Transverse colon (tissue), 4 donors: ENCODE measurements at regions not wholly inside any gene's neighbourhood (a gene's known extent, or its start where the extent isn't known, plus 50 kb on each side); places are given as distances from the start of the nearest gene placed in this dataset.

Experiments used
- DNase-seq: peaks from one replicate; pipeline ENCODE4 v3.0.0-alpha.2; 2019
- H3K27ac ChIP-seq, 4 donors: fragments of 200-600 bp; sonication (generic); 2 replicates each; pipeline ENCODE4 v1.5.1; 2016 to 2018; ENCODE audit warnings: inconsistent platforms in 4 of 4
- H3K27me3 ChIP-seq: fragments of 200-600 bp; sonication (generic); 2 replicates; pipeline ENCODE4 v1.5.1; 2017; ENCODE audit warnings: inconsistent platforms
- H3K36me3 ChIP-seq, 4 donors: fragments of 200-600 bp; sonication (generic); 2 replicates each; pipeline ENCODE4 v1.5.1; 2017 to 2019; ENCODE audit warnings: inconsistent platforms in 4 of 4
- H3K4me1 ChIP-seq, 4 donors: fragments of 200-600 bp; sonication (generic); 2 replicates each; pipeline ENCODE4 v1.5.1; 2017 to 2020; ENCODE audit warnings: inconsistent platforms in 4 of 4
- H3K4me3 ChIP-seq, 4 donors: fragments of 200-600 bp; sonication (generic); 1 replicate in 1 of 4; 2 replicates in 3 of 4; pipeline versions ENCODE4 v1.5.1 to v1.6.1; 2017 to 2019; ENCODE audit warnings: inconsistent platforms in 4 of 4
- H3K9me3 ChIP-seq, 2 donors: fragments of 200-600 bp; sonication (generic); 2 replicates each; pipeline ENCODE4 v1.5.1; 2017 to 2019; ENCODE audit warnings: inconsistent platforms in 2 of 2
- EP300 ChIP-seq: sonication (generic); formaldehyde crosslinking; IDR thresholded peaks from one replicate; pipeline ENCODE4 v1.6.1; 2017; ENCODE audit warnings: antibody characterized with exemption, low read depth
- POLR2A ChIP-seq: fragments of 450-650 bp; IDR thresholded peaks from one replicate; pipeline ENCODE4 v1.6.1; 2016; ENCODE audit warnings: antibody characterized with exemption, mild to moderate bottlenecking, moderate library complexity
- POLR2AphosphoS5 ChIP-seq, 3 donors: sonication (generic); formaldehyde crosslinking; IDR thresholded peaks; one replicate each; pipeline ENCODE4 v1.6.1; 2016; ENCODE audit warnings: antibody characterized with exemption in 3 of 3
- WGBS, 2 donors: methylation state at CpG; one replicate each; pipeline ENCODE4 v1.1.5; 2018; ENCODE audit warnings: low coverage in 1 of 2; 5-methylcytosine and 5-hydroxymethylcytosine counted together
- in situ Hi-C, 4 donors: fragments of 200-750 bp; cut with MboI; loops; one replicate each; pipeline versions ENCODE4 v1.15.0 to v1.15.1; 2017; ENCODE audit warnings: low sequenced_read_pairs in 3 of 4, low pct_ligation_motif_present in 1 of 4, low pct_unique_long_range_greater_than_20kb in 1 of 4
- intact Hi-C: fragments of 100-400 bp; cut with DNase I; formaldehyde crosslinking; loops from one replicate; pipeline ENCODE4 v1.15.1; 2023; ENCODE audit warnings: low total_unique reads
- TF ChIP-seq, protein P1 (sequence below), 5 experiments: fragments of 200-600 bp in 3 of 5; fragments of 450-650 bp in 2 of 5; sonication (generic) in 3 of 5; IDR thresholded peaks; 1 replicate in 2 of 5; 2 replicates in 3 of 5; pipeline ENCODE4 v1.5.1; 2016 to 2017; ENCODE audit warnings: antibody characterized with exemption in 5 of 5, inconsistent platforms in 3 of 5, mild to moderate bottlenecking in 2 of 5, moderate library complexity in 1 of 5

DNA sequence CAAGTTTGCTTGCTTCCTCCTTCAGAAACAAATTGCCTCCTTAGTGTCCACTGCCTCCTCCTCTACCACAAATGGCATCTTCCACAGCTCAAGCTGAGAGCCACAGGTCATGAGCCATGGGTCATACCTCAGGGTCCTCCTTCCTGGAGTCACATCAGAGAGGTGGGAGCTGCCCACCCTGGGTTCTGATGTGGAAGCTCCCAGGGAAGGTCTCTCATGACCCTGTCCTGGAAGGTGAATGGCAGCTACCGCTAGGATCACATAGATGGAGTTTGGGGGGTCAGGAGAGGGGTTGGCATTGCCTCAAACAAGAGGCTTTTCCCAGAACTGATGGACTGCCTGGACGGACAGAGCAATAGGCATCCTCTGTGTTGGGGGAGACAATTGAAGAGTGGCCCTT, 321.4 kb downstream of the MATN1 start:
- Histone ChIP-seq H3K27me3 (no peaks in the 10 kb centered on the region), H3K4me1 (no peaks in the 10 kb centered on the region), H3K4me3 (no peak overlapping the region), H3K36me3 (no peaks in the 10 kb centered on the region), H3K9me3 (no peaks in the 10 kb centered on the region), H3K27ac (no peak overlapping the region)
- in situ Hi-C loops: no loop called here
- 81 to 100% methylated on average over 2 of the region's 2 CpGs for WGBS, 2 donors
- TF ChIP-seq POLR2AphosphoS5 (IDR thresholded peaks at IDR 0.05): no peak
- TF ChIP-seq POLR2A: no peak
- no peak for TF ChIP-seq EP300
- TF ChIP-seq, protein P1, sequence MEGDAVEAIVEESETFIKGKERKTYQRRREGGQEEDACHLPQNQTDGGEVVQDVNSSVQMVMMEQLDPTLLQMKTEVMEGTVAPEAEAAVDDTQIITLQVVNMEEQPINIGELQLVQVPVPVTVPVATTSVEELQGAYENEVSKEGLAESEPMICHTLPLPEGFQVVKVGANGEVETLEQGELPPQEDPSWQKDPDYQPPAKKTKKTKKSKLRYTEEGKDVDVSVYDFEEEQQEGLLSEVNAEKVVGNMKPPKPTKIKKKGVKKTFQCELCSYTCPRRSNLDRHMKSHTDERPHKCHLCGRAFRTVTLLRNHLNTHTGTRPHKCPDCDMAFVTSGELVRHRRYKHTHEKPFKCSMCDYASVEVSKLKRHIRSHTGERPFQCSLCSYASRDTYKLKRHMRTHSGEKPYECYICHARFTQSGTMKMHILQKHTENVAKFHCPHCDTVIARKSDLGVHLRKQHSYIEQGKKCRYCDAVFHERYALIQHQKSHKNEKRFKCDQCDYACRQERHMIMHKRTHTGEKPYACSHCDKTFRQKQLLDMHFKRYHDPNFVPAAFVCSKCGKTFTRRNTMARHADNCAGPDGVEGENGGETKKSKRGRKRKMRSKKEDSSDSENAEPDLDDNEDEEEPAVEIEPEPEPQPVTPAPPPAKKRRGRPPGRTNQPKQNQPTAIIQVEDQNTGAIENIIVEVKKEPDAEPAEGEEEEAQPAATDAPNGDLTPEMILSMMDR (IDR thresholded peaks at IDR 0.05): no peak
- no peak for DNase-seq
- intact Hi-C loops: no loop called here

DNA sequence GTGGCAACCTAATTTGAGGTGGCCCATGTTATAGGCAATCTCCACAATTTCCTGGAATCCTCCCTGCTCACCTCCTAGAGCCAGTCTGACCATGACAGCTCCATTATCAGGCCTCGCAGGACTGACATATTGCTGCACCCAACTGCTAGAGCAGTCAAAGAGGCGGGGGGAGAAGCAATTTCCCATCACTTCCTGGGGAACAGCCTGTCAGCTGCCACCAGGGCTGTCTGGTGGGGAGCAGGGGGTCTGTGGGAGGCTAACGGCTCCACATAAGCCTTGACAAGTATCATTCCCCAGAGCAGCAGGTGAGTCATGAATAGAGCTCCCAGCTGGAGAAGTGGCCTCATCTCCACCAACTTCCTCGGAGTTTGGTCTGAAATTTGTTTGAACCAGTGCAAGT, 322.9 kb downstream of the MATN1 start:
- Histone ChIP-seq H3K4me3 (no peak overlapping the region), H3K36me3 (no peaks in the 10 kb centered on the region), H3K4me1 (no peaks in the 10 kb centered on the region), H3K9me3 (no peaks in the 10 kb centered on the region), H3K27ac (no peak overlapping the region), H3K27me3 (no peaks in the 10 kb centered on the region)
- WGBS, 2 donors: 65% methylated on average over 4 of the region's 4 CpGs; no CpG with 5 or more reads in 1 of the 2 donors
- intact Hi-C loops: no loop called here
- no peak for DNase-seq
- TF ChIP-seq POLR2A (no peak), POLR2AphosphoS5 (IDR thresholded peaks at IDR 0.05) (no peak)
- in situ Hi-C loops: no loop called here

DNA sequence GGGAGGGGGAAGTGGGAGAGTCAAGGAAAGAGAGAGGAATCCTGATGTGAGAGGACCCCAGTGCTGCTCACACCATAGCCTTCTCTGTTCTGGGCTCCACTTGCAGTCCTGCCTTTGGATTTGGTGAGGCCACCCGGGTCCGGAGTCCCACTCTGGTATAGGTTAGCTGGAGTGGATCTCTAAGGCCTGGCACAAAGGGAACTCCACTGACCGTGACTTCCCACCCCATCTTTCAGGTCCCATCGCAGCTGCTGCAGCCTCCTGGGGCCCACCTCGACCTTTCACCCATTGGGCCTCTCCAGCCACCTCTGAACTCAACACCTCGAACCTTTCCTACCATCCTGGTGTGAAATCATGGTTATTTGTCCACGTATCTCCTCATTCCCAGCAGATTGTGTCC, 324.4 kb downstream of the MATN1 start:
- in situ Hi-C loops (loop anchor here in 1 of 4 donors (25.0 kb wide), 1 partner anchor 1162 kb away; the partner anchor contains the start of genes MECR and PTPRU), intact Hi-C loops (no loop called here)

DNA sequence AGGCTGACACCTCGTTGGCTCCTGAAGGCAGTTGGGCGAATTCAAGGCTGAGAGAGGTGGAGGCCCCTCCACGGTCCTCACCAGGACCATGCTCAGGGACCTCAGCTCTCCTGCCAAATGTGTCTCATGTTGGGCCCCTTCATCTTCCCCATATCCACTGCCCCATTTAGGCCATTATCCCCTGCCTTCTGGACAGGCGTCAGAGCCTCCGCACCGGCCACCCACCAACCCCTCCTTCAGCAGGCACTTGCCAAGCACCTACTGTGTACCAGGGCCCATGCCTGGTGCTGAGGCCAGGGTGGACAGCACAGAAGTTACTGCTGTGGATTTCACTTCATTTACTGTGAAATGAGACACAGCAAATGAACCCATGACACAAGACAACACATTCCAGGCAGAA, 325.8 kb downstream of the MATN1 start:
- Histone ChIP-seq H3K27ac (no peak overlapping the region), H3K27me3 (peaks cover 6% of the 10 kb centered on the region), H3K4me1 (no peaks in the 10 kb centered on the region), H3K36me3 (no peaks in the 10 kb centered on the region), H3K9me3 (no peaks in the 10 kb centered on the region), H3K4me3 (no peak overlapping the region)
- in situ Hi-C loops (loop anchor here in 1 of 4 donors (25.0 kb wide), 1 partner anchor 1160 kb away; the partner anchor contains the start of genes MECR and PTPRU), intact Hi-C loops (no loop called here)
- 89% methylated on average over 6 of the region's 6 CpGs; no CpG with 5 or more reads in 1 of the 2 donors for WGBS, 2 donors
- TF ChIP-seq, protein P1 (IDR thresholded peaks at IDR 0.05): no peak
- TF ChIP-seq EP300: no peak
- TF ChIP-seq POLR2A: no peak
- no peak for TF ChIP-seq POLR2AphosphoS5 (IDR thresholded peaks at IDR 0.05)
- no peak for DNase-seq

More for the DNA sequence above, 324.4 kb downstream of the MATN1 start:
- Histone ChIP-seq H3K27ac (no peak overlapping the region), H3K4me1 (no peaks in the 10 kb centered on the region), H3K36me3 (no peaks in the 10 kb centered on the region), H3K27me3 (no peaks in the 10 kb centered on the region), H3K4me3 (no peak overlapping the region), H3K9me3 (no peaks in the 10 kb centered on the region)
- TF ChIP-seq EP300 (no peak), POLR2AphosphoS5 (IDR thresholded peaks at IDR 0.05) (no peak), POLR2A (no peak)
- TF ChIP-seq, protein P1 (IDR thresholded peaks at IDR 0.05): no peak
- 52 to 62% methylated on average over 5 to 7 of the region's 7 CpGs for WGBS, 2 donors
- no peak for DNase-seq

DNA sequence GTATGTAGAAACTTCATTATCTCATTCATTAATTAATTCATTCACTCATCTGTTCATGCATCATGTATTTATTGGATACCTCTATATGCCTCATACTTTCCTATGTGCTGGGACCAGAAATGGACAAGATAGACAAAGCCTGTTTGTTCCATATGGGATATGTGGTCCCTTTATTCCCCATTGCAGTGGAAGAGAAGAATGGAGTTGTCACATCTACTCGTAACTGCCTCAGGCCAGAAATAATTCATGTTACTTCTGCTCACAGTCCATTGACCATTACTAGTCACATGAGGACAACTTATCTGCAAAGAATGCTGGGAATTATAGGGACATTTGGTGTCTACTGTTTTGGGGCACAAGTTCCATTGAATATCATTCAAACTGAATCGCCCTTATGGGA, 327.8 kb downstream of the MATN1 start:
- TF ChIP-seq POLR2AphosphoS5 (IDR thresholded peaks at IDR 0.05) (no peak), POLR2A (no peak), EP300 (no peak)
- TF ChIP-seq, protein P1 (IDR thresholded peaks at IDR 0.05): no peak

More for the DNA sequence above, 327.8 kb downstream of the MATN1 start:
- no peak overlapping the region for H3K27ac ChIP-seq
- no peak overlapping the region for H3K4me3 ChIP-seq
- no peaks in the 10 kb centered on the region for H3K36me3 ChIP-seq
- DNase-seq: no peak
- H3K27me3 ChIP-seq: peaks cover 10% of the 10 kb centered on the region
- in situ Hi-C loops: loop anchor here in 1 of 4 donors (25.0 kb wide), 1 partner anchor 1158 kb away; the partner anchor contains the start of genes MECR and PTPRU
- no peaks in the 10 kb centered on the region for H3K9me3 ChIP-seq
- intact Hi-C loops: no loop called here
- 63 to 76% methylated on average over 2 of the region's 2 CpGs for WGBS, 2 donors
- H3K4me1 ChIP-seq: no peaks in the 10 kb centered on the region
